ENCODE measurements at regions not wholly inside any gene's neighbourhood (a gene's known extent, or its start where the extent isn't known, plus 50 kb on each side); places are given as distances from the start of the nearest gene placed in this dataset.

DNA sequence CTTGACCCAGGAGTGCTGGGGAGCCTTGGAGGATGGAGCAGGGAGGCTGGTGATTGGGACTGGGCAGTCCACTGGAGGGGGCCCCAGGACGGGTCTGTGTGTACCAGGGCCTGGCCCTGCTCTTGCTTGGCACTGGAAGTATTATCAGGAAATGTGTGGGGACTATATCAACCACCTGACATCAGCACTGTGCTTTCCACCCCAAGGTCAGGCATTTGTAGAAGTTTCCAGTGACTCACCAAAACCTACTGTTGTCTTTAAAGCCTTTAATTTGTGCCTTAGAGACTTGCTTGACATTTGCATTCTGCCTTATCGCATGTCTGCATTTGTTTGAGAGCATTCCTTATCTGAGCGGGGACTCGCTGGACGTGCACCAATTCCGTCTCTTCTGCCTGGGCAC lies 323.1 kb downstream of the FOXL1 start:
- no peaks in the 10 kb centered on the region for H3K9me3 ChIP-seq (ENCODE audit: control insufficient read depth in 4 of 4, low read length in 3 of 4)
- DNase-seq (ENCODE audit: low spot score), result no peak
- H3K9ac ChIP-seq (ENCODE audit: low read depth in 1 of 2, low read length in 2 of 2), result no peak overlapping the region
- no peaks in the 10 kb centered on the region for H3K4me1 ChIP-seq (ENCODE audit: control insufficient read depth in 4 of 4, insufficient read depth in 4 of 4, low read length in 3 of 4)
- no peaks in the 10 kb centered on the region for H3K36me3 ChIP-seq (ENCODE audit: control insufficient read depth in 4 of 4, insufficient read depth in 3 of 4, low read depth in 1 of 4, low read length in 3 of 4)
- no peak overlapping the region for H3K4me3 ChIP-seq (ENCODE audit: low read depth in 1 of 3, low read length in 3 of 3)
- peaks cover 0 to 3% (median under 1%) of the 10 kb centered on the region in 4 donors for H3K27me3 ChIP-seq (ENCODE audit: control insufficient read depth in 4 of 4, insufficient read depth in 4 of 4, low read length in 3 of 4)
- 61% methylated on average over 6 of the region's 6 CpGs for WGBS
- TF ChIP-seq, protein P1, sequence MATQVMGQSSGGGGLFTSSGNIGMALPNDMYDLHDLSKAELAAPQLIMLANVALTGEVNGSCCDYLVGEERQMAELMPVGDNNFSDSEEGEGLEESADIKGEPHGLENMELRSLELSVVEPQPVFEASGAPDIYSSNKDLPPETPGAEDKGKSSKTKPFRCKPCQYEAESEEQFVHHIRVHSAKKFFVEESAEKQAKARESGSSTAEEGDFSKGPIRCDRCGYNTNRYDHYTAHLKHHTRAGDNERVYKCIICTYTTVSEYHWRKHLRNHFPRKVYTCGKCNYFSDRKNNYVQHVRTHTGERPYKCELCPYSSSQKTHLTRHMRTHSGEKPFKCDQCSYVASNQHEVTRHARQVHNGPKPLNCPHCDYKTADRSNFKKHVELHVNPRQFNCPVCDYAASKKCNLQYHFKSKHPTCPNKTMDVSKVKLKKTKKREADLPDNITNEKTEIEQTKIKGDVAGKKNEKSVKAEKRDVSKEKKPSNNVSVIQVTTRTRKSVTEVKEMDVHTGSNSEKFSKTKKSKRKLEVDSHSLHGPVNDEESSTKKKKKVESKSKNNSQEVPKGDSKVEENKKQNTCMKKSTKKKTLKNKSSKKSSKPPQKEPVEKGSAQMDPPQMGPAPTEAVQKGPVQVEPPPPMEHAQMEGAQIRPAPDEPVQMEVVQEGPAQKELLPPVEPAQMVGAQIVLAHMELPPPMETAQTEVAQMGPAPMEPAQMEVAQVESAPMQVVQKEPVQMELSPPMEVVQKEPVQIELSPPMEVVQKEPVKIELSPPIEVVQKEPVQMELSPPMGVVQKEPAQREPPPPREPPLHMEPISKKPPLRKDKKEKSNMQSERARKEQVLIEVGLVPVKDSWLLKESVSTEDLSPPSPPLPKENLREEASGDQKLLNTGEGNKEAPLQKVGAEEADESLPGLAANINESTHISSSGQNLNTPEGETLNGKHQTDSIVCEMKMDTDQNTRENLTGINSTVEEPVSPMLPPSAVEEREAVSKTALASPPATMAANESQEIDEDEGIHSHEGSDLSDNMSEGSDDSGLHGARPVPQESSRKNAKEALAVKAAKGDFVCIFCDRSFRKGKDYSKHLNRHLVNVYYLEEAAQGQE (IDR thresholded peaks at IDR 0.05), result no peak
- TF ChIP-seq CTCF (IDR thresholded peaks at IDR 0.05; ENCODE audit: low read depth, low read length, missing input control) (no peak), HNF4G (IDR thresholded peaks at IDR 0.05) (no peak), MAX (IDR thresholded peaks at IDR 0.05) (no peak), EGR1 (IDR thresholded peaks at IDR 0.05; ENCODE audit: low read depth in 2 of 2) (no peak), FOXA1 (IDR thresholded peaks at IDR 0.05) (no peak), GABPA (IDR thresholded peaks at IDR 0.05 in 1 of 2, conservative IDR thresholded peaks at IDR 0.05 in 1 of 2) (no peak), YY1 (IDR thresholded peaks at IDR 0.05) (no peak), RXRA (IDR thresholded peaks at IDR 0.05) (no peak), TAF1 (conservative IDR thresholded peaks at IDR 0.05) (no peak), JUND (IDR thresholded peaks at IDR 0.05) (no peak), ATF3 (IDR thresholded peaks at IDR 0.05) (no peak), RAD21 (IDR thresholded peaks at IDR 0.05) (no peak), HNF4A (conservative IDR thresholded peaks at IDR 0.05) (no peak), FOXA2 (IDR thresholded peaks at IDR 0.05) (no peak), SP1 (IDR thresholded peaks at IDR 0.05) (no peak)
- TF ChIP-seq, protein P2, sequence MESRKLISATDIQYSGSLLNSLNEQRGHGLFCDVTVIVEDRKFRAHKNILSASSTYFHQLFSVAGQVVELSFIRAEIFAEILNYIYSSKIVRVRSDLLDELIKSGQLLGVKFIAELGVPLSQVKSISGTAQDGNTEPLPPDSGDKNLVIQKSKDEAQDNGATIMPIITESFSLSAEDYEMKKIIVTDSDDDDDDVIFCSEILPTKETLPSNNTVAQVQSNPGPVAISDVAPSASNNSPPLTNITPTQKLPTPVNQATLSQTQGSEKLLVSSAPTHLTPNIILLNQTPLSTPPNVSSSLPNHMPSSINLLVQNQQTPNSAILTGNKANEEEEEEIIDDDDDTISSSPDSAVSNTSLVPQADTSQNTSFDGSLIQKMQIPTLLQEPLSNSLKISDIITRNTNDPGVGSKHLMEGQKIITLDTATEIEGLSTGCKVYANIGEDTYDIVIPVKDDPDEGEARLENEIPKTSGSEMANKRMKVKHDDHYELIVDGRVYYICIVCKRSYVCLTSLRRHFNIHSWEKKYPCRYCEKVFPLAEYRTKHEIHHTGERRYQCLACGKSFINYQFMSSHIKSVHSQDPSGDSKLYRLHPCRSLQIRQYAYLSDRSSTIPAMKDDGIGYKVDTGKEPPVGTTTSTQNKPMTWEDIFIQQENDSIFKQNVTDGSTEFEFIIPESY (IDR thresholded peaks at IDR 0.05), result no peak
- no peak overlapping the region for H3K27ac ChIP-seq (ENCODE audit: low read depth in 1 of 2, low read length in 2 of 2)

DNA sequence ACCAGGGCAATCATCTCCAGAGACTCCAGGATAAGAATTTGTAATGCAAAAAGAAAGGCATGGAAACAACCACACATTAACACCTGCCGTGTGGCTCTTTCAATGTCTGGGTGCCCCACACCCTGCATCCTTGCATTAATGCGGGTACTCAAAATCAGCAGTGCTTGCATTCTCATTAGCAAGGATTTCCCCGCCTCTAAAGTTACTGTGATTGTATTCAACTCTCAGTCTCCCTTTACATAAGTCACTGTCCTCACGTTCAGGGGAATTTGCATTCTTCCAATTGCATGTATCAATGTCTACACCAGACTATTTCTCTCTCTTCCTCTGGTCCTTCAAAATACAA lies 324.3 kb downstream of the FOXL1 start:
- no peak for DNase-seq (ENCODE audit: low spot score)
- H3K27ac ChIP-seq (ENCODE audit: low read depth in 1 of 2, low read length in 2 of 2), result no peak overlapping the region
- H3K9ac ChIP-seq (ENCODE audit: low read depth in 1 of 2, low read length in 2 of 2), result no peak overlapping the region
- 72% methylated on average over 4 of the region's 4 CpGs for WGBS
- no peaks in the 10 kb centered on the region for H3K4me1 ChIP-seq (ENCODE audit: control insufficient read depth in 4 of 4, insufficient read depth in 4 of 4, low read length in 3 of 4)
- H3K36me3 ChIP-seq (ENCODE audit: control insufficient read depth in 4 of 4, insufficient read depth in 3 of 4, low read depth in 1 of 4, low read length in 3 of 4), result no peaks in the 10 kb centered on the region
- no peak overlapping the region for H3K4me3 ChIP-seq (ENCODE audit: low read depth in 1 of 3, low read length in 3 of 3)
- H3K9me3 ChIP-seq (ENCODE audit: control insufficient read depth in 4 of 4, low read length in 3 of 4), result no peaks in the 10 kb centered on the region
- H3K27me3 ChIP-seq (ENCODE audit: control insufficient read depth in 4 of 4, insufficient read depth in 4 of 4, low read length in 3 of 4), result peaks cover 0 to 3% (median under 1%) of the 10 kb centered on the region in 4 donors
- TF ChIP-seq RAD21 (IDR thresholded peaks at IDR 0.05), result no peak
- TF ChIP-seq SP1 (IDR thresholded peaks at IDR 0.05), result no peak
- TF ChIP-seq CTCF (IDR thresholded peaks at IDR 0.05; ENCODE audit: low read depth, low read length, missing input control), result no peak
- no peak for TF ChIP-seq YY1 (IDR thresholded peaks at IDR 0.05)
- no peak for TF ChIP-seq FOXA1 (IDR thresholded peaks at IDR 0.05)
- TF ChIP-seq NR2F2 (IDR thresholded peaks at IDR 0.05), result no peak
- no peak for TF ChIP-seq EGR1 (IDR thresholded peaks at IDR 0.05; ENCODE audit: low read depth in 2 of 2)
- TF ChIP-seq RXRA (IDR thresholded peaks at IDR 0.05), result no peak
- TF ChIP-seq, protein P1 (IDR thresholded peaks at IDR 0.05), result no peak

All from liver (tissue), 8 donors.